Osteoblast (primary cell): ENCODE measurements at regions not wholly inside any gene's neighbourhood (a gene's known extent, or its start where the extent isn't known, plus 50 kb on each side); places are given as distances from the start of the nearest gene placed in this dataset.

Source experiments
- DNase-seq: peaks from one replicate; pipeline ENCODE4 v3.0.0; 2011; ENCODE audit warnings: low spot score, mixed read lengths; ENCODE audit not compliant: insufficient read length; ENCODE audit errors: missing footprints
- H2AFZ ChIP-seq: 2 replicates; pipeline ENCODE4 v1.6.0; 2011; ENCODE audit warnings: mild to moderate bottlenecking, low read length
- H3K27ac ChIP-seq: 2 replicates; pipeline ENCODE4 v1.5.1; 2011; ENCODE audit warnings: mild to moderate bottlenecking, low read depth, low read length, moderate library complexity
- H3K27me3 ChIP-seq: 2 replicates; pipeline ENCODE4 v1.6.0; 2012; ENCODE audit warnings: mild to moderate bottlenecking, control low read depth, inconsistent platforms, low read length, moderate library complexity; ENCODE audit not compliant: insufficient read depth
- H3K36me3 ChIP-seq: 2 replicates; pipeline ENCODE4 v1.5.1; 2011; ENCODE audit warnings: mild to moderate bottlenecking, low read length, control low read depth, moderate library complexity; ENCODE audit not compliant: insufficient read depth
- H3K4me1 ChIP-seq: 2 replicates; pipeline ENCODE4 v1.5.1; 2011; ENCODE audit warnings: mild to moderate bottlenecking, low read length, control low read depth, moderate library complexity; ENCODE audit not compliant: insufficient read depth
- H3K4me2 ChIP-seq: 2 replicates; pipeline ENCODE4 v1.6.0; 2011; ENCODE audit warnings: mild to moderate bottlenecking, low read length; ENCODE audit not compliant: insufficient read depth
- H3K4me3 ChIP-seq: fragments of 200-600 bp; sonication (generic); 3 replicates; pipeline ENCODE4 v1.5.1; 2012; ENCODE audit warnings: mild to moderate bottlenecking, low read length, inconsistent platforms; ENCODE audit not compliant: insufficient read depth
- H3K79me2 ChIP-seq: 2 replicates; pipeline ENCODE4 v1.6.0; 2012; ENCODE audit warnings: mild to moderate bottlenecking, low read length, control low read depth, inconsistent platforms; ENCODE audit not compliant: insufficient read depth
- H3K9me3 ChIP-seq: 2 replicates; pipeline ENCODE4 v1.5.1; 2011; ENCODE audit warnings: low read depth, low read length, control low read depth
- H4K20me1 ChIP-seq: 2 replicates; pipeline ENCODE4 v1.6.0; 2012; ENCODE audit warnings: mild to moderate bottlenecking, low read length, control low read depth; ENCODE audit not compliant: insufficient read depth
- TF ChIP-seq, protein P1 (sequence below): IDR thresholded peaks from 2 replicates; pipeline ENCODE4 v1.5.1; 2011; ENCODE audit warnings: mild to moderate bottlenecking, low read depth, low read length, moderate library complexity; ENCODE audit errors: extremely low read depth

DNA sequence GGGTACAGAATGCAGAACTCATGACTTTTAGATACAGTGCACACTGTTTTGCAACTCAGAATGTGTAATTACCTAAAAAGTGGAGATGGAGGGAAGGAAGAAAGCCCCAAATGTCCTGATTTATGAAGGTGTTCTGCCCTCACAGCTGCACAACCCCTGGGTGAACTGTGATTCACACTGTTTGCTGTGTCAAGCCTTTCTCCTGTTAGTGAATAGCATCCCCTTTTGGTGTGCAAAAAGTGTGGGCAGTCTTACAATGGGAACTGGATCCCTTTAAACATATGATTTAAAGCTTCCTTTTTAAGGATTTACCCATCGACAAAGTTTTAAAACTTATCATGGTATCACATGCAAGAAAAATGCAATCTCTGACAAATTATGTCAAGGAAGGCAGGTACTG is 633.4 kb upstream of the EPHA7 start:
- TF ChIP-seq, protein P1, sequence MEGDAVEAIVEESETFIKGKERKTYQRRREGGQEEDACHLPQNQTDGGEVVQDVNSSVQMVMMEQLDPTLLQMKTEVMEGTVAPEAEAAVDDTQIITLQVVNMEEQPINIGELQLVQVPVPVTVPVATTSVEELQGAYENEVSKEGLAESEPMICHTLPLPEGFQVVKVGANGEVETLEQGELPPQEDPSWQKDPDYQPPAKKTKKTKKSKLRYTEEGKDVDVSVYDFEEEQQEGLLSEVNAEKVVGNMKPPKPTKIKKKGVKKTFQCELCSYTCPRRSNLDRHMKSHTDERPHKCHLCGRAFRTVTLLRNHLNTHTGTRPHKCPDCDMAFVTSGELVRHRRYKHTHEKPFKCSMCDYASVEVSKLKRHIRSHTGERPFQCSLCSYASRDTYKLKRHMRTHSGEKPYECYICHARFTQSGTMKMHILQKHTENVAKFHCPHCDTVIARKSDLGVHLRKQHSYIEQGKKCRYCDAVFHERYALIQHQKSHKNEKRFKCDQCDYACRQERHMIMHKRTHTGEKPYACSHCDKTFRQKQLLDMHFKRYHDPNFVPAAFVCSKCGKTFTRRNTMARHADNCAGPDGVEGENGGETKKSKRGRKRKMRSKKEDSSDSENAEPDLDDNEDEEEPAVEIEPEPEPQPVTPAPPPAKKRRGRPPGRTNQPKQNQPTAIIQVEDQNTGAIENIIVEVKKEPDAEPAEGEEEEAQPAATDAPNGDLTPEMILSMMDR: no peak
- no peak overlapping the region for H3K27ac ChIP-seq
- H3K4me3 ChIP-seq: no peak overlapping the region
- H3K36me3 ChIP-seq: no peaks in the 10 kb centered on the region
- H3K4me1 ChIP-seq: no peaks in the 10 kb centered on the region
- H3K79me2 ChIP-seq: no peaks in the 10 kb centered on the region
- no peaks in the 10 kb centered on the region for H3K27me3 ChIP-seq
- H3K9me3 ChIP-seq: peaks cover 2% of the 10 kb centered on the region
- no peaks in the 10 kb centered on the region for H4K20me1 ChIP-seq
- DNase-seq: no peak
- no peak overlapping the region for H2AFZ ChIP-seq
- H3K4me2 ChIP-seq: no peak overlapping the region

DNA sequence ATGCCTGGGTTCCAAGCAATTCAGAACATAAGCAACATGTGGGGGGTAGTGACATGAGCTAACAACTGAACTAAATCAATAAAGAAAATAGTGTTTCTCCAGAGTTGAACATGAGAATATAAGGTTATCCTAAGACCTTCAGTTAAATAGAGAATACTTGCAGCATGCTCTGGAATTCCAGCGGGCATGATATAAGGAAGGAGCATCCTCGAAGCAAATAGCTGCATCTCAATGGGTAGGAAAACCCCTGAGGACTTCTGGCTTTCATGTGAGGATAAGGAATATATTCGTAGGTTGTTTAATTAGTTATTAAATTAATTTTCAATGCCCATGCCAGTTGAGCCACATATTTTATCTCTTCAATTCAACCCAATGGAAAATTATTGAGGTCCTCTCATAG is 631.2 kb upstream of the EPHA7 start:
- Histone ChIP-seq H3K4me2 (no peak overlapping the region), H3K36me3 (no peaks in the 10 kb centered on the region), H3K4me3 (no peak overlapping the region), H3K4me1 (no peaks in the 10 kb centered on the region), H4K20me1 (no peaks in the 10 kb centered on the region), H3K27me3 (no peaks in the 10 kb centered on the region), H3K9me3 (peaks cover 2% of the 10 kb centered on the region), H3K79me2 (no peaks in the 10 kb centered on the region), H2AFZ (no peak overlapping the region), H3K27ac (no peak overlapping the region)
- no peak for DNase-seq
- TF ChIP-seq, protein P1: no peak

DNA sequence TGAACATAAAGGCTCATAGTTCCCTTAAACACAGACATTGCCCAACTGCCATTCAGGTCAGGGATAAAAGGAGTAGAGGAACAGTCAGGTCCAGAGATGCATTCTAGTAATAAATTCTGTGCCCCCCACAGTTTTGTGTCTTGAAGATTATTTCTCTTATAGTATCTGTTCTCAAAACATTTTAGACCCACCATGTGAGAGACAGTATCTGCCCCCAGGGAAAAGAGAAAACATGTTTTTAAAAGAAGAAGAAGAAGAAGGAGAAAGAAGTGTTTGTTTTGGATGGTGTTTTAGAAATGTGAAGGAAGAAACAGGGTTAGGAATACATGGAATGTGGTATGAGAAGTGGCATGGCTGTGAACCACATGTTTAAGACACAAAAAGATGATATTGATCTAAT is 629.6 kb upstream of the EPHA7 start:
- no peaks in the 10 kb centered on the region for H3K79me2 ChIP-seq
- DNase-seq: no peak
- no peaks in the 10 kb centered on the region for H3K27me3 ChIP-seq
- H3K4me2 ChIP-seq: no peak overlapping the region
- H3K4me1 ChIP-seq: no peaks in the 10 kb centered on the region
- H3K36me3 ChIP-seq: no peaks in the 10 kb centered on the region
- TF ChIP-seq, protein P1: no peak
- H3K4me3 ChIP-seq: no peak overlapping the region
- H3K27ac ChIP-seq: no peak overlapping the region
- no peak overlapping the region for H2AFZ ChIP-seq
- peaks cover 2% of the 10 kb centered on the region for H3K9me3 ChIP-seq
- H4K20me1 ChIP-seq: no peaks in the 10 kb centered on the region

DNA sequence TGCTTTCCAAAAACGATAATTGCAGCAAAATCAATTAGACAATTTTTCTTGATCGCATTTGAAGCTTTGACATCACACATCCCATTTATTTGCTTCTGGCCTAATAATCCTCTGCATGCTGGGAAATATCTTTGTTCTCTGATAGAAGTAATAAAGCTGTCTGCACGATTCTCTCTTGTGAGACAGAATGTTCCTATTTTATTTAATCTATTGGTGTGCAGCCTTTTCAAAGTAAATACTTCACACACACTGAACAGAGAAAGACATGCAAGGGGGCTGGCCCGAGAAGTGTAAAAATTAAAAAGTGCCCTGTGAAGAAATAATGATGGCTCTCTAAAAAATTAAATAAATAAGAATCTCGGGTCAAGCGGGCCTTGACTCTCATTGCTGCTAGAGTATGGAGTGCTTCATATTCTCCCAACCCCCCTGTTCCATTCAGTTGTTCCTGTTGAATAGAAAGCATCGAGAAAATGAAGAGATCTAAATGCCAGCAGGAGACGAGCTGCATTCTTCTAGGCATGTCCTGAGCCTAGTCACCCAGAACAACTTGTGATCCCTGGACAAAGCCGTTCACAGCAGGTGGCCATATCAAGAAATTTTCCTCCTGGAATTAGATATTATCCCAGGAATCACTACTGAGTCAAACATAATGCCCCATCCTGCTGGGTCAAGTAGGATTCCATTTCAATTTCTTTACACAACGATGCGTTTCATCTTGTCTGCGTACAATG is 625.9 kb upstream of the EPHA7 start:
- no peak for DNase-seq
- H3K27ac ChIP-seq: no peak overlapping the region
- H3K4me1 ChIP-seq: no peaks in the 10 kb centered on the region
- TF ChIP-seq, protein P1: no peak
- H3K27me3 ChIP-seq: no peaks in the 10 kb centered on the region
- H3K4me2 ChIP-seq: no peak overlapping the region
- H4K20me1 ChIP-seq: no peaks in the 10 kb centered on the region
- H3K9me3 ChIP-seq: peaks cover 6% of the 10 kb centered on the region
- H3K36me3 ChIP-seq: no peaks in the 10 kb centered on the region
- no peak overlapping the region for H2AFZ ChIP-seq
- no peaks in the 10 kb centered on the region for H3K79me2 ChIP-seq
- H3K4me3 ChIP-seq: no peak overlapping the region
